Endothelial cell of umbilical vein (primary cell): ENCODE measurements at regions not wholly inside any gene's neighbourhood (a gene's known extent, or its start where the extent isn't known, plus 50 kb on each side); places are given as distances from the start of the nearest gene placed in this dataset.

Experiments
- BruUV-seq: library from RNA; stranded (reverse); fragments of 400-500 nt; replicated peaks from 2 replicates; lab custom pipeline; 2021; lab: Mats Ljungman, UMichigan
- CTCF ChIA-PET: fragments of 300-600, 350-600 bp; sonication (Branson Sonifier 250); formaldehyde crosslinking; loops from one replicate; lab custom pipeline; 2021; ENCODE audit warnings: antibody characterized with exemption, inconsistent platforms; lab: Charles Lee
- POLR2A ChIA-PET: fragments of 300-600, 350-600 bp; sonication (Branson Sonifier 250); formaldehyde crosslinking; loops from one replicate; lab custom pipeline; 2021; ENCODE audit warnings: antibody characterized with exemption, inconsistent platforms; lab: Charles Lee
- DNase-seq: peaks from one replicate; pipeline ENCODE4 v3.0.0-alpha.2; 2011; ENCODE audit warnings: low read depth, low spot score
- FAIRE-seq: peaks from 2 replicates; lab custom pipeline; 2011; peaks lifted over from hg19 to GRCh38; lab: Jason Lieb, UNC
- H2AFZ ChIP-seq: 2 replicates; pipeline ENCODE4 v1.6.0; 2012; ENCODE audit warnings: low read depth, low read length, control low read depth, inconsistent platforms
- H3K27ac ChIP-seq: 2 replicates; pipeline ENCODE4 v1.5.1; 2011; ENCODE audit warnings: low read depth, mild to moderate bottlenecking, control low read depth, low read length, moderate library complexity; ENCODE audit not compliant: insufficient read depth
- H3K27me3 ChIP-seq, 2 experiments: 2 replicates each; pipeline versions ENCODE4 v1.6.0 to v1.6.1; 2011; ENCODE audit warnings: low read length in 2 of 2, mixed read lengths in 1 of 2; ENCODE audit not compliant: control insufficient read depth in 2 of 2, insufficient read depth in 2 of 2
- H3K36me3 ChIP-seq, 2 experiments: 2 replicates in 1 of 2; 3 replicates in 1 of 2; pipeline ENCODE4 v1.5.1; 2011; ENCODE audit warnings: low read length in 2 of 2, mild to moderate bottlenecking in 1 of 2, moderate library complexity in 1 of 2; ENCODE audit not compliant: control insufficient read depth in 2 of 2, insufficient read depth in 2 of 2; ENCODE audit errors: extremely low read depth in 1 of 2
- H3K4me1 ChIP-seq: 3 replicates; pipeline ENCODE4 v1.5.1; 2011; ENCODE audit warnings: mild to moderate bottlenecking, low read length; ENCODE audit not compliant: control insufficient read depth, insufficient read depth; ENCODE audit errors: extremely low read depth
- H3K4me2 ChIP-seq: 2 replicates; pipeline ENCODE4 v1.6.1; 2011; ENCODE audit warnings: low read length, control low read depth, mixed read lengths; ENCODE audit not compliant: insufficient read depth
- H3K4me3 ChIP-seq, 3 experiments: fragments of 200-600 bp in 1 of 3; sonication (generic), shearing (Covaris generic) in 1 of 3; replicated peaks in 1 of 3; 2 replicates each; pipeline ENCODE4 v1.5.1; 2011 to 2016; ENCODE audit warnings: control low read depth in 3 of 3, low read length in 3 of 3, mild to moderate bottlenecking in 2 of 3, inconsistent platforms in 1 of 3, low read depth in 1 of 3, moderate library complexity in 1 of 3; ENCODE audit not compliant: insufficient read depth in 1 of 3
- H3K79me2 ChIP-seq: 2 replicates; pipeline ENCODE4 v1.6.0; 2012; ENCODE audit warnings: low read length, inconsistent platforms; ENCODE audit not compliant: control insufficient read depth, insufficient read depth
- H3K9ac ChIP-seq: replicated peaks from 2 replicates; pipeline ENCODE3; 2011; ENCODE audit warnings: low read length, control low read depth; ENCODE audit not compliant: insufficient read depth; ENCODE audit errors: extremely low read depth
- H3K9me1 ChIP-seq: replicated peaks from 3 replicates; pipeline ENCODE4 v1.6.0; 2011; ENCODE audit warnings: mild to moderate bottlenecking, low read length; ENCODE audit not compliant: control insufficient read depth, insufficient read depth; ENCODE audit errors: extremely low read depth
- H3K9me3 ChIP-seq: replicated peaks from 2 replicates; pipeline ENCODE4 v1.5.1; 2012; ENCODE audit warnings: low read length, inconsistent platforms; ENCODE audit not compliant: control insufficient read depth, insufficient read depth
- H4K20me1 ChIP-seq: replicated peaks from 2 replicates; pipeline ENCODE3; 2011; ENCODE audit warnings: mild to moderate bottlenecking, low read length; ENCODE audit not compliant: control insufficient read depth, insufficient read depth; ENCODE audit errors: extremely low read depth
- EZH2 ChIP-seq: IDR thresholded peaks from 2 replicates; pipeline ENCODE4 v1.6.1; 2012; ENCODE audit warnings: borderline replicate concordance, low read depth, mild to moderate bottlenecking, moderate library complexity, low read length, inconsistent platforms; ENCODE audit not compliant: severe bottlenecking
- FOS ChIP-seq: IDR thresholded peaks from 2 replicates; pipeline ENCODE4 v1.6.1; 2011; ENCODE audit warnings: mild to moderate bottlenecking, low read length, moderate library complexity, borderline replicate concordance; ENCODE audit not compliant: insufficient read depth
- GATA2 ChIP-seq: IDR thresholded peaks from 2 replicates; pipeline ENCODE4 v1.7.0; 2011; ENCODE audit warnings: low read depth, mild to moderate bottlenecking, moderate library complexity, mixed read lengths, low read length; ENCODE audit not compliant: insufficient read length, insufficient read depth
- JUN ChIP-seq: IDR thresholded peaks from 2 replicates; pipeline ENCODE4 v1.6.1; 2011; ENCODE audit warnings: borderline replicate concordance, low read depth; ENCODE audit not compliant: insufficient read length, insufficient read depth
- MYC ChIP-seq: IDR thresholded peaks from one replicate; pipeline ENCODE4 v1.6.1; 2011; ENCODE audit warnings: mild to moderate bottlenecking, low read depth, low read length
- POLR2A ChIP-seq: IDR thresholded peaks from 2 replicates; pipeline ENCODE4 v1.6.1; 2012; ENCODE audit warnings: low read depth, mild to moderate bottlenecking, control low read depth, low read length
- POLR2AphosphoS5 ChIP-seq: IDR thresholded peaks from 2 replicates; pipeline ENCODE4 v1.6.1; 2012; ENCODE audit warnings: low read depth, mild to moderate bottlenecking, control low read depth, low read length, moderate library complexity; ENCODE audit not compliant: insufficient read depth
- dilution Hi-C: fragments of 300-500 bp; cut with MboI; formaldehyde crosslinking; loops from one replicate; pipeline ENCODE4 v1.15.0; 2019; ENCODE audit warnings: low sequenced_read_pairs; ENCODE audit not compliant: extremely low pct_ligation_motif_present
- intact Hi-C: fragments of 100-400 bp; cut with micrococcal nuclease; formaldehyde crosslinking; loops from one replicate; pipeline ENCODE4 v1.10.0; 2022
- TF ChIP-seq, protein P1 (sequence below), 2 donors: IDR thresholded peaks; 1 replicate in 1 of 2; 2 replicates in 1 of 2; pipeline ENCODE4 v1.5.1; 2011; ENCODE audit warnings: low read length in 2 of 2, mild to moderate bottlenecking in 2 of 2, moderate library complexity in 2 of 2, control low read depth in 1 of 2, inconsistent platforms in 1 of 2, low read depth in 1 of 2; ENCODE audit not compliant: insufficient read depth in 1 of 2; ENCODE audit errors: extremely low read depth in 1 of 2
- TF ChIP-seq, protein P2 (sequence below): IDR thresholded peaks from 2 replicates; pipeline ENCODE4 v1.6.1; 2011; ENCODE audit not compliant: insufficient read depth, insufficient read length

DNA sequence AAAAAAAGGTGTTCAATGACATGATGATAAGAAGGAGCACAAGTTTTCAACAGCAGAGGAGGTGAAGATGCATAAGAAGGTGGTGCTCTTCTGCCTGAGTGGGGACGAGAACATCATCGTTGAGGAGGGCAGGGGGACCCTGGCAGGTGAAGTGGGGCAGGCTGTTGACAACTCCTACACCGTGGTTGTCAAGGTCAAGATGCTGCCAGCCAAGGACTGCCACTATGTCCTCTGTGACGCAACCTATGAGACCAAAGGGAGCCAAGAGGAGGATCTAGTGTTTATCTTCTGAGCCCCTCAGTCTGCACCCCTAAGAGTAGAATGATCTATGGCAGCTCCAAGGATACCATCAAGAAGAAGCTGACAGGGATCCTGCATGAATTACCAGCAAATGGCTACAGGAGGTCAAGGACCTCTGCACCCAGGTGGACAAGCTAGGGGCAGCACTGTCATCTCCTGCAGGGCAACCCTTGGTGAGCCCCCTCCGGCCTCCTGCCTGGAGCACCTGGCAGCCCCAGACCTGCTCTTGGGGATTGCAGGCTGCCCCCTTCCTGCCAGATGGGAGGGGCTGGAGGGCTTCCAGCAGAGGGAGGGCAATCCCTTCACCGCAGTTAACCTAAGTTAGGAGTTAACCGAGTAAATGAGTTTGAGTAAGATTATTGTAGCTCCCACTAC, 80.5 kb downstream of the ZNF281 start:
- CTCF ChIA-PET: interaction anchor here (1.0 to 1.1 kb wide), 2 partner anchors 7 to 15 kb away, joined by 3 to 5 read pairs; no protein-coding TSS in a partner anchor
- Histone ChIP-seq H4K20me1 (no peaks in the 10 kb centered on the region), H3K9me1 (no peaks in the 10 kb centered on the region), H3K79me2 (no peaks in the 10 kb centered on the region), H3K27me3 (peaks cover 0 to 1% of the 10 kb centered on the region in 2 experiments), H3K4me3 (no peak overlapping the region), H3K36me3 (no peaks in the 10 kb centered on the region), H3K9me3 (no peaks in the 10 kb centered on the region), H3K4me2 (no peak overlapping the region), H3K9ac (no peak overlapping the region), H2AFZ (no peak overlapping the region), H3K4me1 (no peaks in the 10 kb centered on the region), H3K27ac (no peak overlapping the region)
- intact Hi-C loops: no loop called here
- POLR2A ChIA-PET: no interaction called here
- TF ChIP-seq EZH2: no peak
- no peak for TF ChIP-seq GATA2
- TF ChIP-seq POLR2A: no peak
- TF ChIP-seq, protein P1, sequence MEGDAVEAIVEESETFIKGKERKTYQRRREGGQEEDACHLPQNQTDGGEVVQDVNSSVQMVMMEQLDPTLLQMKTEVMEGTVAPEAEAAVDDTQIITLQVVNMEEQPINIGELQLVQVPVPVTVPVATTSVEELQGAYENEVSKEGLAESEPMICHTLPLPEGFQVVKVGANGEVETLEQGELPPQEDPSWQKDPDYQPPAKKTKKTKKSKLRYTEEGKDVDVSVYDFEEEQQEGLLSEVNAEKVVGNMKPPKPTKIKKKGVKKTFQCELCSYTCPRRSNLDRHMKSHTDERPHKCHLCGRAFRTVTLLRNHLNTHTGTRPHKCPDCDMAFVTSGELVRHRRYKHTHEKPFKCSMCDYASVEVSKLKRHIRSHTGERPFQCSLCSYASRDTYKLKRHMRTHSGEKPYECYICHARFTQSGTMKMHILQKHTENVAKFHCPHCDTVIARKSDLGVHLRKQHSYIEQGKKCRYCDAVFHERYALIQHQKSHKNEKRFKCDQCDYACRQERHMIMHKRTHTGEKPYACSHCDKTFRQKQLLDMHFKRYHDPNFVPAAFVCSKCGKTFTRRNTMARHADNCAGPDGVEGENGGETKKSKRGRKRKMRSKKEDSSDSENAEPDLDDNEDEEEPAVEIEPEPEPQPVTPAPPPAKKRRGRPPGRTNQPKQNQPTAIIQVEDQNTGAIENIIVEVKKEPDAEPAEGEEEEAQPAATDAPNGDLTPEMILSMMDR (IDR thresholded peaks at IDR 0.05; ENCODE audit: extremely low read depth in 1 of 2, insufficient read depth in 1 of 2, low read depth in 1 of 2, low read length in 2 of 2): no peak
- no peak for TF ChIP-seq JUN
- TF ChIP-seq, protein P2, sequence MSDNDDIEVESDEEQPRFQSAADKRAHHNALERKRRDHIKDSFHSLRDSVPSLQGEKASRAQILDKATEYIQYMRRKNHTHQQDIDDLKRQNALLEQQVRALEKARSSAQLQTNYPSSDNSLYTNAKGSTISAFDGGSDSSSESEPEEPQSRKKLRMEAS: no peak
- TF ChIP-seq POLR2AphosphoS5: no peak
- no peak for TF ChIP-seq FOS
- TF ChIP-seq MYC: no peak
- DNase-seq (no peak), FAIRE-seq (no peak)
- BruUV-seq: no TSS peak
- dilution Hi-C loops: no loop called here
